ENCODE measurements at regions not wholly inside any gene's neighbourhood (a gene's known extent, or its start where the extent isn't known, plus 50 kb on each side); places are given as distances from the start of the nearest gene placed in this dataset.
"Not testable (repeated sequence)": the region's sequence is repeated elsewhere in the genome, so short reads cannot be mapped to it uniquely, and the experiment has no call there.

- no peak for DNase-seq
Observed at GRCh38 chr4:111283066-111283677, 660.3 kb upstream of the PITX2 start.

- DNase-seq, result no peak
Observed at GRCh38 chr4:111296466-111296865, 673.6 kb upstream of the PITX2 start.

- DNase-seq, result no peak
Observed at GRCh38 chr4:111303806-111304205, 680.9 kb upstream of the PITX2 start.

GRCh38 chr4:111323496-111323895 is 700.6 kb upstream of the PITX2 start:
- no peak for DNase-seq

DNA sequence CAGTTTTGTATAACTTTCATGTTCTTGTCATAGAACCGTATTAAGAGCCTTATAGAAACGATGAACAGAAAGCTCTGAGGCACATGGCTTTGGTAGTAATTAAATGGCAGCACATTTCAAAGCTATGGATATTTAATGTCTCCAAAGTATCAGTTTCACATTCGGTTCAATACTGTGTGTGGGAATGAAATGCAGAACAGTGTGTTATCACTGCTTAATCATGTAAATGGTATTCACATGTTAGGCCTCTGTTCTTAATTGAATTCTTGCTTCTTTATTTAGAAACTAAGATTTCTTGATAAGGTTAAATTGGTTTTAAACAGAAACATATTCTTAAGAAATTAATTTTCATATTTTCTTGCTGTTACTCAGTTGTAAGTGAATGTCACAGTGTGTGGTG is 701.0 kb upstream of the PITX2 start:
- DNase-seq, result no peak

- no peak for DNase-seq
Observed at GRCh38 chr4:111326450-111326849, 703.6 kb upstream of the PITX2 start.

DNA sequence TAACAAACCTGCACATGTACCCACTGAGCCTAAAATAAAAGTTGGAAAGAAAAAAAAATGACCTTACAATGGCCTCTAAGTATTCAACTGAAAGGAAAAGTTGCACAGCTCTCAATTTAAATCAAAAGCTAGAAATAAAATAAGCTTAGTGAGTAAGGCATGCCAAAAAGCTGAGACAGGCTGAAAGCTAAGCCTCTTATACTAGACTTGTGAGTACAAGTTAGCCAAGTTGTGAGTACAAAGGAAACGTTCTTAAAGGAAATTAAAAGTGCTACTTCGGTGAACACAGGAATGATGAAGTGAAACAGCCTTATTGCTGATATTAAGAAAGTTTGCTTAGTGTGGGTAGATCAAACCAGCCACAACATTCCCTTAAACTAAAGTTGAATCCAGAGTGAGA is 707.9 kb upstream of the PITX2 start:
- no peak for DNase-seq

DNA sequence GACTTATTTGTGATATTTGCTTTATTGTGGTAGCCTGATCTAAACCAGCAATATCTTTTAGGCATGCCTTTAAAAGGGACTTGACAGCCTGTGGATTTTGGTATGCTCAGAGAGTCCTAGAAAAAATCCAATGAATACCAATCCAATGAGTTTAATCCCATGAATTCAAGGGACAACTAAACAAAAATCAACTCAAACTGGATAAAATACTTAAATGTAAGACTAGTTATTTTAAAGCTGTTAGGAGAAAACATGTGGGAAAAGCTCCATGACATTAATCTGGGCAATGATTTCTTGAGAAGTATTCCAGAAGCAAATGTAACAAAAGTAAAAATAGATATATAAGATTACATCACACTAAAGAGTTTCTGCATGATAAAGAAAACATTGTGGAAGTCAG is 711.5 kb upstream of the PITX2 start:
- no peak for DNase-seq

- DNase-seq, result not testable (repeated sequence)
Observed at GRCh38 chr4:111337186-111337876, 714.5 kb upstream of the PITX2 start.

DNA sequence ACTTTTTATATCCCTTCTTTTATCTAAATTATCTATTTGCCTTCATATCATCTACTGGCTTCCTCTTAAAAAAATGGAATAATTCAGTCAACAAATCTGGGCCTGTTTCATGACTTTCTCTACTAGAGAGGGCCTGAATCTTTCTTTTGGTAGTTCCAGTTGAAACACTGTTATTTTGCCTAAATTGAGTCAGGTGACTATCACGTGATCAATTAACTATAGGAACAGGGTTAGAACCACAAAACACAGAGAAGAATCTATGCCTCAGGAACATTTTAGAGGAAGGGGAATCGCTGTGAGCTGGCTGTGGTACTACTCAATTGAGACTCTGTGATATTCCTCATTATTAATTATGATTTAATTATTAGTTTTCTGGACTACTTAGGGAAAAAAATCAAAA is 736.7 kb upstream of the PITX2 start:
- no peak for DNase-seq

DNA sequence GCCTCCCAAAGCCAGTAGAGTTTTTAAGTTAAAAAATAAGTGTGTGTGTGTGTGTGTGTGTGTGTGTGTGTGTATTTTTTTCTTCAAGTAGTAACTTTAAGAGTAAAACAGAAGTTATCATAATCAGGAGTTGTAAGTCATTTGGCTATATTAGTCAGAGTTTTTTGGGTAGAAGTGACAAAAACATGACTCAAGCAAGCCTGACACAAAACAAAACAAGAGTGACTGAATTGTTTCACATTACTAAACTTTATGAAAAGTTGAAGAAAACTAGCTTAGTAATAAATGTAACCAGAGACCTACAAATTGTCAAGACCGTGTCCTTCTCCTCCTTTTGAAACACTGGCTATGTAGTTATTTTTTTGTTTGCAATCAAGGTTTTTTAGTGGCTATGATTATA is 738.0 kb upstream of the PITX2 start:
- no peak for DNase-seq

DNA sequence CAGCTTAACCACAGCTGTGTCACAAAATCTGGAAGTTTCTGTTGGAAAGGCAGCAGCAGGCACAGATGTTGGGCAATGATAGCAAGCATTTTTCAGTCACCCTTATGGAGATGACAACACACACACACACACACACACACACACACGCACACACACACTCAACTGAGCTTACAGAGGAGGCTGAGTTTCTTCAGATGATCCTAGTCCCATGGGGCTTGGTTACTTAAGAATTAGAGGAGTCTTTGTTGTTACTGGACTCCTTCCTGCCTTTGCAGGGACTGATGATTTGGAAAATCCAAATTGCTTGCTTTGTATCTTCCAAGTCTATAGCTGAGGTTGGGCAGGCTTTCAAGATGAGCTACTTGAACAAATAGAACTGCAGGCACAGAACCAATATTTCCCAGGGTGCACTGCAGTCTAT is 740.1 kb upstream of the PITX2 start:
- DNase-seq, result no peak

GRCh38 chr4:111377880-111378279 is 755.0 kb upstream of the PITX2 start:
- not testable (repeated sequence) for DNase-seq

- DNase-seq, result no peak
Observed at GRCh38 chr4:111388561-111388960, 756.7 kb upstream of the FAM241A start.

DNA sequence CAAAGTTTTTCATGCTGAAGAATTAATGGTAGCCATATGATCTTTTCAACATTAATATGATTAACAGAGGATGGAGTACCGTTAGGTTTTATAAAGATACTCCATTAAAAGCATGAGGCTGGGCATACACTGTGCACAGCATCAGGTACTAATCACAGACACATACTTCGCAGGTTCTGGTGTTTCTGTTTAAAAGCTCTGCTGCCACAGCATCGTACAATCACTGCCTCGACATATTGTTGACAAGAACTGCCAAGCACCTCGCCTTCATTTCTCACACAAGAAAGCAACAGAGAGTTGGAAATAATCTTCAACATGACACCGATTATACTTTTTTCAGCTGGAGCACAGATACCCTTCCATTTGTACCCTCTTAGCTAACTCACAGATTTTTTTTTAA is 753.4 kb upstream of the FAM241A start:
- DNase-seq, result no peak

DNA sequence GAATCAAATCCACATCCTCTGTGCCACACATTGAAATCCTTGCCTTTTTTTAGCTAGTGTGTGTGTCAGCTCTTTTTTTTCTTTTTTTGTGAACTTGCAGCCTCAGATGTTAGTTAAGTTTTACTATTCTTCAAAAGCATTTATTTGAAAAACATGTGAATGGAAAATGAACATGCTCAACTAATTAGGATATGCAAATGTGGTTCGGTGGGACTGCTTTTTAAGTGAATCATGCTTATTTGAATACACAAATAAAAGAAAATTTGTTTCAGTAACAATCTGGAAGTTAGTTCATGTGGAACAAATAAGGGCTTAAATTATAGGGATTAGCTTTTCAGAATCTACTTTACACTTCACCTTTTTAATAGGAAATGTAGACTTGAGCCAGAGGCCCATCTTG is 751.5 kb upstream of the FAM241A start:
- no peak for DNase-seq

DNA sequence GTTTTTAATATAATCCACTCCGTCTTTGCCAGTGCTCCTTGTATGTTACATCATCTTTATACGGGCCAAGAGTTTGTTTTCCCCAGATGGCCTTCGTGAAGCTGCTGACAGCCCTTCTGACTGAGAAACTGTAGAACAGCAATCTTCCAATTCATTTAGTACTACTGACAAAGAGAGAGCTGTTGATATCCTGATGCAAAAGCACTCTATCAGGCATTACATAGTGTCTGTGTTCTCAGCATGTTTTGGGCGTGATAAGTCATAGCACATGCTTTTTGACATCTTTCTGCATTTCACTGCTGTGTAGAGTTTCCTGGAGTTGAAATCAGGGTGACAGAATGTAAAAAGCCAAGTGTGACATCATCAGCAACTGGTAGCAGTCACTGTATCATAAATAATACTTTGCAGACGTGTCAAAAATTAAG is 746.3 kb upstream of the FAM241A start:
- peak; percentile 24 to 47 for DNase-seq

- peak in 1 of 2 donors; percentile 12 for DNase-seq
Observed at GRCh38 chr4:111399623-111400022, 745.6 kb upstream of the FAM241A start.

- peak; percentile 41 to 90 for DNase-seq
Observed at GRCh38 chr4:111400741-111401140, 744.5 kb upstream of the FAM241A start.

DNA sequence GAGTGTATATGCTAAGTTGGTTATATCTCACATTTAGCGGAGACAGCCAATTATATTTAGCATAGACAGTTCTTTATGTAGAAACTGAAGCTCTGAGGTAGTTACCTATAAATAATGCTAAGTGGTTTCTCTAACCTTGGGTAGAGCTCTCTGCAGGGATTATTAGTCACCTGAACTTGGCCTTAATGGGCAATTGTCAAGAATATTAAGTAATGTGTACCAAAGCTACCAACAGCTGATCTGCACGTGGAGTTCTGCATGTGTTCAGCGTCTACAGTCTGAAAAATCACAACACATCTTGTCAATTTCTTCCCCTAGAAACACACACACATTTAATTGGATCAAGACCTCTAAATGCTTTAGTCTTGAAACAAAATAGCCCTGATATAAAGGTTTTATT is 740.6 kb upstream of the FAM241A start:
- no peak for DNase-seq

- DNase-seq, result no peak
Observed at GRCh38 chr4:111405989-111406388, 739.3 kb upstream of the FAM241A start.

GRCh38 chr4:111410571-111410970 is 734.7 kb upstream of the FAM241A start:
- DNase-seq, result no peak

DNA sequence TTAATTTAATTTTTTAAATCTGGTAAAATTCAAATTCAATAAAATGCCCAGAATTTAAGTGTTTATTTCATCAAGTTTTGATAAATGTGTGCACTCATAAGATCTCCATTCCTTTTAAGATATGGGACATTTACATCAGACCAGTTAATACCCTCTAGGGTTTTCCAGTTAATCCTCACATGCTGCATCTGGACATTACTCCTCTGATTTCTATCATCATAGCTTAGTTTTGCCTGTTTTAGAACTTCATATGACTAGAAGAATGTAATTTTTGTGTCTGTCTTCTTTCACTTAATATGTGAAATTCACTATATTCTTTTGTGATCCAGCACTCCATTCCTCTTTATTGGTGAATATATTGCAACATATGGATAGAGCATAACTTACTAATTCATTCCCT is 727.7 kb upstream of the FAM241A start:
- no peak for DNase-seq

GRCh38 chr4:111433441-111433840 is 711.8 kb upstream of the FAM241A start:
- DNase-seq, result no peak

- no peak for DNase-seq
Observed at GRCh38 chr4:111434586-111434985, 710.7 kb upstream of the FAM241A start.

Measured in hippocampal formation (tissue), 2 donors.